HG03457 (cell line): ENCODE measurements at regions not wholly inside any gene's neighbourhood (a gene's known extent, or its start where the extent isn't known, plus 50 kb on each side); places are given as distances from the start of the nearest gene placed in this dataset.
"Not testable (repeated sequence)": the region's sequence is repeated elsewhere in the genome, so short reads cannot be mapped to it uniquely, and the experiment has no call there.

Source experiments
- ATAC-seq: cut with Tn5 transposase; IDR thresholded peaks from one replicate; pipeline ENCODE4 v1.9.1; 2021; ENCODE audit warnings: moderate number of reproducible peaks; ENCODE audit not compliant: unreplicated experiment

DNA sequence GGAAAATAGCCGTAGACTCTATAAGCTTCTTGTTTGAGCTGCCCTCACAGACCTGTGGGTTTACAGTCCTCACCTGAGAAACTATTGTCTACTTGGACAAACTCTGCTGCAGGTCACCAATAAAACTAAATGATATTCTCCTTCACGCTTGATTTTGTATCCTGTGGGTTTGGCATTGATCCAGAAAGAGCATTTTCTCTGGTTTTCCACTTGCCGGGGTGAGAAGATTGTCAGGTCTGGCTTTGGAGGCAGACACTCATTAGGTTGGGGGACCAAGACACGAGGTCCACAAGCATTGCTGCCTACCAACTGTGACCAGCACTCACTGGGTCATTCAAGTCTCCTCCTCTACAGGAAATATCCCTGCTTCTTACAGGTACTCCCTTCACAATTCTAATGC, 68.5 kb downstream of the CDC14C start:
- ATAC-seq: no peak

GRCh38 chr7:49001610-49002033, 77.3 kb downstream of the CDC14C start:
- peak; percentile 97 for ATAC-seq

- ATAC-seq: no peak
These were observed 86.4 kb downstream of the CDC14C start for GRCh38 chr7:49010717-49011116.

DNA sequence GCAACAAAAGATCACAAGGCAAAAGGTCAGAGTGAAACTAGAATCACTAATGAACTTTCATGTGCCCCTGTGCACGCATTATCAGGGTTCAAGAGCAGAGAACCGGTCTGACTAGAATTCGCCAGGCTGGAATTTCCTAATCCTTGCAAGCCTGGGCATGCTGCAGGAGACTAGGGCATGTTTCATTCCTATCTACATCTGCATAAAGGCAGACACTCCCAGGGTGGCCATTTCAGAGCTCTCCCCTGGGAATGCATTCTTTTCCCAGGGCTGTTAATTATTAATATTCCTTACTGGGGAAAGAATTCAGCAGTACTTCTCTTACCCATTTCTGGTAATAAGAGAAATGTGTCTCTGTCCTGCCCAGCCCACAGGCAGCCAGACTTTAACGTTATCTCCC, 90.5 kb downstream of the CDC14C start:
- no peak for ATAC-seq

DNA sequence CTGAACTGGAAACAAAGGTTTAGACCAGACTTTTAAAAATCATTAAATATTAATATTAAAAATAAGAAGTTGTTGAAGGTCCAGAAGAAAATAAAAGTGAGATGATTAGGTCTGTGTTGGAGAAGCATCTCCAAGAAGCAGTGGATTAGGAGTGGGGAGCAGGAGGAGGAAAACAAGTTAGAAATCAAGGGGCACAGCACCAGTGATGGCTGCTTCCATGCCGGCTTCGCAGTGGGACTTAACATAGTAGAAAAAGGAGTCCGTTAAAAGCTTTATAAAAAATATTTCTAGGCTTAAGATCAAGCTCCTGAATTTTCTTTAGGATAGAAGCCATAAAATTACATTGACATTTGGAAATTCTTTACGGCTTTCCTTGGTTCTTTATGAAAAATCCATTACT, 95.8 kb downstream of the CDC14C start:
- no peak for ATAC-seq

DNA sequence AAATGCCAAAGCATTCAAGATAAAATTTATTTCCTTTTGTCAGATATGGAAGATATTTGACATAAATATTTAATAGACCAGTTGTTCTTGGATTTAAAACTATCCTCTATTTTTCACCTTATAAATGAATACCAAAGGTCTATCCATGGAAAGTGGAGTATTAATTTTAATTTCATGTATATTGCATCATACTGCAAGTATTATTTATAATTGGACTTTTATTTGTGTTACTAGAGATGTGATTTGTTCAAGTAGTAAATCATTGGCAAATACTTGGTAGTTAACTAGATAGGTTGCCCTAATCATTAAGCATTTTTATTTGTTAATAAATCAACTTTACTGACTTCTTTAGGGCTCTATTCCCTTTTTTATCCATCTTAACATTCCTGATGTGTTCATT, 98.1 kb downstream of the CDC14C start:
- no peak for ATAC-seq

DNA sequence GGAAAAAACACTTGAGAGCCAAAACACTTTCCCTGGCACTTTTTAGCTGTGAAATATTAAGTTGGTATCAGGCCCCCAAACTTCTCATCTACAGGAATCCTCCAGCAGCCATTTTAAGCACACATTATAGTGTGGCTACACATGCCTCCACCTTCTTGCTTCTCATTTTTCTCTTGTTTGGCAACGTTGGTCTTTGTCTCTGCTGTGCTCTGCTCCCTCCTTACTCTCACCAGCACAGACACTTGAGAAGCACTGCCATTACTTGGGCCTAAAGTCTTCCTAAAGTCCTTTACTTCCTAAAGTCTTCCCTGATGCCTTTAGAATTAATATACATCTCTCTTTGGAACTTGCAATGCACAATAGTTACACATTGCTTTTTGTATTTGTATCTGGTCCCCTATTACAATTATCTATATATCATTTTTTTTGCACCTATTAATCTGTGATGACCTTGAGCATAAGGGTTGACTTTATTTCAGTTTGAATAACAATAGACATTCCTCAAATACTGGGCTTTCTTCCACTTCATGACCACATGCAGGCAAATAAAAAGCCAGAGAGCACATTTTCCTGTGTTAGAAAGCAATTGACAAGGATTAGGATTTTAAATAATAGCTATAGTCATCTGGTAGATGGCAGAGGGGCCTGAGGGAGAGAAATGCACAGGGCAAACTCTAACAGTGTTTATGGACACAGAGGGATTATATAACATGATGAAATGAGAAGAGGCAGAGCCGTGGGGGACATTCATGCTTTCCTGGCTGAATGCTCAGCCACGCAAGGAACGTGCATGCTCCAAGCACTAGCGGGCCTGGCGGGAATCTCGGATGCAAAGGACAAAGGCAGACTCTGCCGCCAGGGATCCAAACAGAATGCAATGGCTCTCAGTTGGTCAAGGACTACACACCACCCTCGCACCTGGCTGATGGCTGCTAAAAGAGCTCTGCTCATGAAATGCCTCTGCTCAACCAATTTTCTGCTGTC, 99.3 kb downstream of the CDC14C start:
- no peak for ATAC-seq

- no peak for ATAC-seq
These were observed 105.9 kb downstream of the CDC14C start for GRCh38 chr7:49030221-49030620.

DNA sequence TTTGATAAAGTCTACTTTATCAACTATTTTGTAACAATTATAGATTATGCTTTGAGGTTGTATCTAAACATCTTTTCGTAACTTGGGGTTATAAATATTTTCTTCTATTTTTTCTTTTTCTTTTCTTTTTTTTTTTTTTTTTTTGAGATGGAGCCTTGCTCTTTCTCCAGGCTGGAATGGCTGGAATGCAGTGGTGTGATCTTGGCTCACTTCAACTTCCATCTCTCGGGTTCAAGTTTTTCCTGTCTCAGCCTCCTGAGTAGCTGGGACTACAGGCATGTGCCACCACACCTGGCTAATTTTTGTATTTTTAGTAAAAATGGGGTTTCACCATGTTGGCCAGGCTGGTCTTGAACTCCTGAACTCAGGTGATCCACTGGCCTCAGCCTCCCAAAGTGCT, 108.8 kb downstream of the CDC14C start:
- not testable (repeated sequence) for ATAC-seq

DNA sequence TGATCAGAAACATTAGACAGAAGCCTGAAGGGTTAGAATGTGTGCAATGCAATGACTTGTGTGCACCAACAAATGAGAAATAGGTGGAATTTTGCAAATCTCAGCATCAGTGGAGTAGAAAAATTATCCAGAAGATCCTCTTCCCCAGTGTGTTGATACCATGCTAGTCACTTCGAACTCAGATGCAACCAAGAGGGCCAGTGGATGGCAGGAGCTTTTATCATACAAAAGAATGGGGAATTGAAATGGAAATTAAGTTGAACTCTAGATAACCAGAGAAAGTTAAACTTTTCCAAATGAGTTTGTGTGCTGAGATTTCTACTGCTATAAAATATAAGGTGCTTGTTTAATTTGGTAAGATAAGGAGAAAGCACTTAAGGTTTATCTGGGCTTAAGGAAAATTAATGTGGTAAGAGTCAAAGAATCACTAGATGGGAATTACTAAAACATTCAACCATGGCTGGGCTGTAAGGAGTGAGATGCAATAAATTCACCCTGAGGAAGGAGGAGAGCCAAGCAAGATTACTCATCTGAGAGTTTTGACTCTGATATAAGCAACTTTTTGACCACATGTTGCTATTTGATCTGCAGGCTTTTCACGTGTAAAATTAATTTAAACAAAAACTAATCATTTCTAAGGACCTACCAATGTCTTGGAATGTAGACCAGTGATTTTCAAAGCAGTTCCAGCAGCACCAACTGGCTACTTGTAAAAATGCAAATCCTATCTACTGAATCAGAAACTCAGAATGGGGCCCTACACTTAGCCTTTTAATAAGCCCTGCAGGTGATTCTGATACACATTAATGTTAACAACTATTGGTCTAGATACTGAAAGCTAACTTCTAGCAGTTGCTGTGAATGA, 113.2 kb downstream of the CDC14C start:
- no peak for ATAC-seq

DNA sequence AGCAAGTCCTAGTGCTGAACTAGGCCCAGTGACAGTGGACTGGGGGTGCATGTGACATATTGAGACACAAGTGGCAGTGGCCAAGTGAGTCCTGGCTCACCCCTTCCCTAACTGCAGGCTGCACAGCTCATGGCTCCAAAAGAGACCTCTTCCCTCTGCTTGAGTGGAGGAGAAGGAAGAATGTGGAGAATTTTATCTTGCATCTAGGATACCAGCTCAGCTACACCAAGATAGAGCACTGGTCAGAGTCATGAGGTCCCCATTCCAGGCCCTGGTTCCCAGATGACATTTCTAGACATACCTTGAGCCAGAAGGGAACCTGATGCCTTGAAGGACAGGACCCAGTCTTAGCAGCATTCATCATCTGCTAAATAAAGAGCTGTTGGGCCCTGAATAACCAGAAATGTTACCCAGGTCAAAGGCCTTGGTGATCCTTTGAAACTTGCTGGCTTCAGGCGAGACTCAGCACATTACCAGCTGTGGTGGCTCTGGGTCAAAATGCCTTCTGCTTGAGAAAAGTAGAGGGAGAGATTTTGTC, 114.5 kb downstream of the CDC14C start:
- no peak for ATAC-seq

- no peak for ATAC-seq
These were observed 136.4 kb downstream of the CDC14C start for GRCh38 chr7:49060743-49061142.

DNA sequence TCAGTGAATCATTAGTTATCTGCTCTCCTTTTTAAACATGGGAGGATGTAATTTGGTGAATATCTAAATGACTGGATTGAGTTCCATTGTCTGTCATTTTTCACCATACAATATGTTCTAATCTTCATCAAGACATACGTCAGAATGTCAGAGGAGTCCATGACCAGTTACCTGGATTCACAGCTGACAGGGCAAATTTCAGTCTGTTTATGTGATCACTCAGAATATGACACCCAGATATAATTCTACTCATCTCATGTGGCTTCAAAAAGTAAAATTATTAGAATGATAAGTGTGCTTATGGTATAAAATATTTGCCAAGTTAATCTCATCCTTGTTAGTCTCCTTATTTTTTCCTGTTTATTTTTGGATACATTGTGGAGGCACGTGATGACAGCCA, 150.2 kb downstream of the CDC14C start:
- no peak for ATAC-seq

DNA sequence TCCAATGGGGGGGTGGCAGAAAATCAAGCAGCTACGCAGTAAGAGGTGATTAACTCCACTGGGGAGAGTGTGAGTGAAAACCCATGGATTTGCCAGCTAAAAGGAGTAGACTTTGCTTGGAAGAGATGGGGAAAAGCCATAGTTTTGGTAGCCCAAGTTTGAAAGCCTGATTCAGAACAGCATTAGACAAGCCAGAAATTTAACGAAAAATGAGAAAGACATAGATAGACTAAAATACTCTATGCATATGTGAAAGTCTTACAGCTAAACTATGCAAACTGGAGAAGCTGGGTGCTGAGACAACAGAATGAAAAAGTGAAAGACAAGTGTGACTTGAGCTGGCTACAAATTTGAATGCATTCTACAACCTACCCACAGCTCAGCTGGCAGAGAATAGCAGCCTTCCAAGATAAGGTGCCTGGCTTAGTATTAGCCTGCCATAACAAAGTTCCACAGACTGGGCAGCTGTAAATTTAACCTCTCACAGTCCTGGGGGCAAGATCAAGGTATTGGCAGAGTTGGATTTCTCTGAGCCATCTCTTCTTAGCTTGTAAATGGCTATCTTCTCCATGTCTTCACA, 156.6 kb downstream of the CDC14C start:
- ATAC-seq: no peak

GRCh38 chr7:49088017-49088416, 163.7 kb downstream of the CDC14C start:
- ATAC-seq: no peak

DNA sequence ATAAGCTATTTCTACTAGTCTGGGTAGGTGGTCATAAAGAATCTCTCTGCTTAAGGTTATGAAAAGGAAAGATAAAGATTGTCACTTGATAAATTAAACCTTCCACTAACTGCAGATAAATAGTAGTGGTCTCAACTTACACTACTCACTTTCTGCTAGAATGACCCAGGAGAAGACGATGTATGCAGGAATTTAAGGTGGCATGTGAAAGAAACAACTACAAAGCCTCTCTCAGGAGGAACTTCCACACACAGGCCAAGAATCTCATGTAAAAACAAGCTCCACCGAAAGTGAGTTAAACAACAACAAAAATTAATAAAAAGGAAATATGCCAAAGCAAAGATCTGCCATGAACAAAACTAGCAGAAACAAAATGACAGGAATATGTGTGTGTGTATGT, 165.4 kb downstream of the CDC14C start:
- no peak for ATAC-seq

DNA sequence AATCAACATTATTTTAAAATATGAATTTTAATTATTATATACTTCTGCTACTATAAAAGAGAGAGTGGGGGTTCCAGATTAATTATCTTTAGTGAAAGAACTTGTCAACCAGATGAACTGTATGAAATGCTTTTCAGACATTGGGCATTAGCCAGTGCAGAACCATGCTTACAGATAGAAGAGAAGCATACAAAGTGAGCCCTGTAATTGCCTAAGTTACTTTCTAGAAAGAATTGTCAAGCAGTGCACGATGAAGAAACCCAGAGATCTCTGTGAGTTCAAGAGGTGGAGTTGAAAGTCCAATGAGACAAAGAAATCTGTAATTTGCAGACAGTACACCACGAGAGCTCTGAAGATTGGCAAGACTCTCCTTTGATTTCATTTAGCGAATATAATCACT, 166.7 kb downstream of the CDC14C start:
- ATAC-seq: no peak

- ATAC-seq: no peak
These were observed 167.2 kb downstream of the CDC14C start for GRCh38 chr7:49091519-49091918.

- ATAC-seq: no peak
These were observed 168.9 kb downstream of the CDC14C start for GRCh38 chr7:49093218-49093617.

DNA sequence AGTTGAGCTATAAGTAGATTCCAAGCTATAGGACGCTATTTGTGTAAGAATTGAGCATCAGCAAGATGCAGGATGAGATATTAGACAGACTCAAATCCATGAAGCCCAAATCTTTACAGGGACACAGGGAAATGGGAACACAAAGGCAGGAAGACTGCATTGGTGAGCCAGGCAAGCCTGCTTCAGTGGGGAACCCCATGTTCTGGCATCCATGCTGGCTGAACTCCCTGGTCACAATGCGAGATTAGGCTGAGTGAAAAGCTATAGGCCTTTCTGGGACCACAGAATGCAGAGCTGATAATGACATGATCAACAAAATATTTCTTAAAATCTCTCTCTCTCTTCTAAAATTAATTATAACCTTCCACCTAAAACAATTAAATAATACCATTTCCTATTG, 170.5 kb downstream of the CDC14C start:
- no peak for ATAC-seq
